A673 (cell line): ENCODE measurements at regions not wholly inside any gene's neighbourhood (a gene's known extent, or its start where the extent isn't known, plus 50 kb on each side); places are given as distances from the start of the nearest gene placed in this dataset.

Experiments used
- BruUV-seq: library from RNA; stranded (reverse); fragments of 400-500 nt; replicated peaks from 2 replicates; lab custom pipeline; 2021; lab: Mats Ljungman, UMichigan
- CTCF ChIA-PET: fragments of 300-600 bp; sonication (Branson Sonifier 250); formaldehyde crosslinking; loops from one replicate; lab custom pipeline; 2022; ENCODE audit warnings: antibody characterized with exemption; lab: Charles Lee
- POLR2A ChIA-PET: fragments of 300-600 bp; sonication (Branson Sonifier 250); formaldehyde crosslinking; loops from one replicate; lab custom pipeline; 2022; ENCODE audit warnings: antibody characterized with exemption; ENCODE audit not compliant: low non-redundant PET; lab: Charles Lee
- DNase-seq: peaks from one replicate; pipeline ENCODE4 v3.0.0-alpha.2; 2015; ENCODE audit warnings: low spot score
- H3K27ac ChIP-seq: fragments of 200-600 bp; sonication (generic); 2 replicates; pipeline ENCODE4 v1.5.1; 2016; ENCODE audit warnings: mixed run types, low read depth, mild to moderate bottlenecking, mixed read lengths, antibody characterized with exemption, low read length; ENCODE audit not compliant: poor library complexity, severe bottlenecking
- H3K27me3 ChIP-seq: fragments of 200-600 bp; sonication (generic); replicated peaks from 2 replicates; pipeline ENCODE4 v1.6.1; 2017; ENCODE audit warnings: mixed run types, low read depth, mild to moderate bottlenecking, mixed read lengths, antibody characterized with exemption, low read length; ENCODE audit not compliant: insufficient read depth, poor library complexity
- H3K36me3 ChIP-seq: fragments of 200-600 bp; sonication (generic); 2 replicates; pipeline ENCODE4 v1.6.1; 2016; ENCODE audit warnings: mixed run types, mild to moderate bottlenecking, mixed read lengths, antibody characterized with exemption, low read length; ENCODE audit not compliant: insufficient read depth, poor library complexity, severe bottlenecking
- H3K4me1 ChIP-seq: fragments of 200-600 bp; sonication (generic); 2 replicates; pipeline ENCODE4 v1.6.1; 2017; ENCODE audit warnings: mixed run types, mild to moderate bottlenecking, mixed read lengths, antibody characterized with exemption, low read length; ENCODE audit not compliant: insufficient read depth, poor library complexity, severe bottlenecking
- H3K4me3 ChIP-seq: fragments of 200-600 bp; sonication (generic); 2 replicates; pipeline ENCODE4 v1.5.1; 2016; ENCODE audit warnings: low read depth, mixed run types, mild to moderate bottlenecking, mixed read lengths, low read length; ENCODE audit not compliant: poor library complexity, severe bottlenecking
- H3K9me3 ChIP-seq: fragments of 200-600 bp; sonication (generic); 2 replicates; pipeline ENCODE4 v1.6.1; 2016; ENCODE audit warnings: mixed run types, low read depth, mild to moderate bottlenecking, mixed read lengths, antibody characterized with exemption, low read length; ENCODE audit not compliant: poor library complexity, severe bottlenecking
- CTCF ChIP-seq: fragments of 300-800, 200-600 bp; sonication (generic); conservative IDR thresholded peaks from 2 replicates; pipeline ENCODE4 v1.5.1; 2017; ENCODE audit warnings: low read depth, mild to moderate bottlenecking, antibody characterized with exemption, low read length, moderate library complexity, mixed read lengths
- EZH2 ChIP-seq: fragments of 200-600 bp; sonication (generic); IDR thresholded peaks from 2 replicates; pipeline ENCODE4 v1.6.1; 2017; ENCODE audit warnings: borderline replicate concordance, low read depth, mild to moderate bottlenecking, mixed read lengths, antibody characterized with exemption, low read length; ENCODE audit not compliant: poor library complexity, severe bottlenecking
- intact Hi-C: fragments of 100-400 bp; cut with micrococcal nuclease; formaldehyde crosslinking; loops from one replicate; pipeline ENCODE4 v1.10.0; 2022; ENCODE audit not compliant: unreplicated experiment

- intact Hi-C loops = no loop called here
- no peaks in the 10 kb centered on the region for H3K27me3 ChIP-seq
- no peaks in the 10 kb centered on the region for H3K36me3 ChIP-seq
- no peak overlapping the region for H3K27ac ChIP-seq
- no peaks in the 10 kb centered on the region for H3K9me3 ChIP-seq
- TF ChIP-seq CTCF (no peak), EZH2 (no peak)
- BruUV-seq = no TSS peak
- no peak overlapping the region for H3K4me3 ChIP-seq
- POLR2A ChIA-PET = no interaction called here
- no peaks in the 10 kb centered on the region for H3K4me1 ChIP-seq
- peak; percentile 6 for DNase-seq
- CTCF ChIA-PET = no interaction called here
Observed at GRCh38 chr18:76064998-76065397, 430.0 kb downstream of the ZNF516 start.

DNA sequence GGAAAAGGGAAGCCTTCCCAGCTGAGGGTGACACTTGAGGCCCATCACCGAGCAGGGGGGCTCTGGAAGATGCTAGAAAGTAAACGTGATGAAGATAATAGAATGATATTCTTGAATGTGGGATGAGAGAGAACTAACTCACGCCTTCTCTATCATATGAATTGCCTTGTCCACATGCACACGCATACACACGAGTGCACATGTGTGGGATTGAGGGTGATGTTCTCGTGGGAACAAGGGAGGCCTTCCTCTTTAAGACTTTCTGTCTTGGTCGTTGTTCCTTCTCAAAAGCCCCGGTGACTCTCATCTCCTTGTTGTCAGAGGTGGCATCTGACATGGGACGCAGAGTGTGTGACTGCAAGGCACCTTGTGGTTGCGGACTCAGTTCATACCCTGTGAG lies 436.9 kb downstream of the ZNF516 start:
- intact Hi-C loops = no loop called here
- DNase-seq = no peak
- TF ChIP-seq EZH2 (no peak), CTCF (no peak)
- Histone ChIP-seq H3K4me1 (no peaks in the 10 kb centered on the region), H3K36me3 (no peaks in the 10 kb centered on the region), H3K4me3 (no peak overlapping the region), H3K27me3 (no peaks in the 10 kb centered on the region), H3K27ac (no peak overlapping the region), H3K9me3 (no peaks in the 10 kb centered on the region)
- ChIA-PET POLR2A (no interaction called here), CTCF (no interaction called here)
- no TSS peak for BruUV-seq

DNA sequence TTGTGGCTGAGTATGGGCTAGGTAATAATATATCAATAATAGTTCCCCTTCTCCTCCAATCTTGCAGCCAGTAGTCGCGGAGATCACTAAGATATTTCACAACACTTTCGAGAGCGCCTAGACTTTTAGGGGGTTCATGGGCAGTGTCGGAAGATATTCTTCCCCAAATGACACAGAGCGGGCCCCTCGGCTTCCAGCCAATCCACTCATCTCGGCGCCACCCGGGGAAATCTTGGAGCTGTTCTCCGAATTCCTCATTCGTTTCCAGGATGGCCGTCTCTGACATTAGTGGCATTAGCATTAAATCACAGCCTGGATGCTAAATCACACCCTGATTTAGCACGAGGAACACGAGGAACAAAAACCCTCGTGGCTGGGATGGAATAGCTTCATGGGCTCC lies 437.7 kb downstream of the ZNF516 start:
- Histone ChIP-seq H3K27me3 (no peaks in the 10 kb centered on the region), H3K36me3 (no peaks in the 10 kb centered on the region), H3K4me1 (no peaks in the 10 kb centered on the region), H3K9me3 (no peaks in the 10 kb centered on the region), H3K4me3 (no peak overlapping the region), H3K27ac (no peak overlapping the region)
- no peak for TF ChIP-seq EZH2
- no peak for TF ChIP-seq CTCF
- CTCF ChIA-PET = no interaction called here
- no peak for DNase-seq
- POLR2A ChIA-PET = interaction anchor here (0.6 kb wide), 1 partner anchor 1225 kb away, joined by 4 read pairs; no protein-coding TSS in a partner anchor
- no TSS peak for BruUV-seq
- intact Hi-C loops = no loop called here
